ENCODE measurements at regions not wholly inside any gene's neighbourhood (a gene's known extent, or its start where the extent isn't known, plus 50 kb on each side); places are given as distances from the start of the nearest gene placed in this dataset.

DNA sequence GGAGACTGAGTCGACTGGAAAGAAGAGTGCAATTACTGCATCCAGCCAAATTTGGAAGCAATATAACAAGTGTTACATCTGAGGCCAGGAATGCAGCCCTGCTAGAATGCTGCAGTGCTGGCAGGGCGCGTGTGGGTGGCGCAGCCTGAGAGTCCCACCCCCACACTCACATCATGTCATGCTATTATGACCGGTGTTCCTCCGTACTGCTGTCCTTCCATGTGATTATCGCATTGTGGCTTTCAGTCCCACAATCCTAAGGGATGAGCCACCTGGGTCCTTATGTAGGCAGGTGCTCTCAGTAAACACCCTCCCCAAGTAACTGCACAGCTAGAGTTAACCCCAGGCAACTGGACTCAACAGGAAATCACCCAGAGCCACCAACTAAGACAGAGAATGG is 122.6 kb upstream of the CPEB2 start:
- Histone ChIP-seq H3K27ac (ENCODE audit: low read length) (no peak overlapping the region), H3K9ac (ENCODE audit: low read length) (no peak overlapping the region), H3K79me2 (ENCODE audit: low read length) (no peaks in the 10 kb centered on the region), H3K4me3 (ENCODE audit: low read length) (no peak overlapping the region), H4K20me1 (ENCODE audit: insufficient read depth, low read length) (no peaks in the 10 kb centered on the region), H3K4me2 (ENCODE audit: low read depth, low read length) (no peak overlapping the region), H3K27me3 (replicated peaks; ENCODE audit: insufficient read depth, low read length) (no peaks in the 10 kb centered on the region), H3K36me3 (replicated peaks; ENCODE audit: insufficient read depth, low read length) (no peaks in the 10 kb centered on the region), H3K9me3 (replicated peaks; ENCODE audit: insufficient read depth, low read length) (no peaks in the 10 kb centered on the region), H2AFZ (ENCODE audit: low read length) (no peak overlapping the region), H3K9me2 (replicated peaks; ENCODE audit: insufficient read depth, low read length) (no peaks in the 10 kb centered on the region), H3F3A (ENCODE audit: insufficient read depth, low read length) (0 out of 2 replicates have a peak, but pooled peaks cover 4% of the 10 kb centered on the region), H3K4me1 (ENCODE audit: low read length) (peaks cover 9% of the 10 kb centered on the region)
- TF ChIP-seq EZH2 (optimal IDR thresholded peaks at IDR 0.05; ENCODE audit: low read depth, low read length), result no peak
- no peak for TF ChIP-seq EZH2phosphoT487 (IDR thresholded peaks at IDR 0.05; ENCODE audit: low read length)
- TF ChIP-seq, protein P1, sequence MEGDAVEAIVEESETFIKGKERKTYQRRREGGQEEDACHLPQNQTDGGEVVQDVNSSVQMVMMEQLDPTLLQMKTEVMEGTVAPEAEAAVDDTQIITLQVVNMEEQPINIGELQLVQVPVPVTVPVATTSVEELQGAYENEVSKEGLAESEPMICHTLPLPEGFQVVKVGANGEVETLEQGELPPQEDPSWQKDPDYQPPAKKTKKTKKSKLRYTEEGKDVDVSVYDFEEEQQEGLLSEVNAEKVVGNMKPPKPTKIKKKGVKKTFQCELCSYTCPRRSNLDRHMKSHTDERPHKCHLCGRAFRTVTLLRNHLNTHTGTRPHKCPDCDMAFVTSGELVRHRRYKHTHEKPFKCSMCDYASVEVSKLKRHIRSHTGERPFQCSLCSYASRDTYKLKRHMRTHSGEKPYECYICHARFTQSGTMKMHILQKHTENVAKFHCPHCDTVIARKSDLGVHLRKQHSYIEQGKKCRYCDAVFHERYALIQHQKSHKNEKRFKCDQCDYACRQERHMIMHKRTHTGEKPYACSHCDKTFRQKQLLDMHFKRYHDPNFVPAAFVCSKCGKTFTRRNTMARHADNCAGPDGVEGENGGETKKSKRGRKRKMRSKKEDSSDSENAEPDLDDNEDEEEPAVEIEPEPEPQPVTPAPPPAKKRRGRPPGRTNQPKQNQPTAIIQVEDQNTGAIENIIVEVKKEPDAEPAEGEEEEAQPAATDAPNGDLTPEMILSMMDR (IDR thresholded peaks at IDR 0.05; ENCODE audit: low read length), result no peak
- DNase-seq, result no peak

DNA sequence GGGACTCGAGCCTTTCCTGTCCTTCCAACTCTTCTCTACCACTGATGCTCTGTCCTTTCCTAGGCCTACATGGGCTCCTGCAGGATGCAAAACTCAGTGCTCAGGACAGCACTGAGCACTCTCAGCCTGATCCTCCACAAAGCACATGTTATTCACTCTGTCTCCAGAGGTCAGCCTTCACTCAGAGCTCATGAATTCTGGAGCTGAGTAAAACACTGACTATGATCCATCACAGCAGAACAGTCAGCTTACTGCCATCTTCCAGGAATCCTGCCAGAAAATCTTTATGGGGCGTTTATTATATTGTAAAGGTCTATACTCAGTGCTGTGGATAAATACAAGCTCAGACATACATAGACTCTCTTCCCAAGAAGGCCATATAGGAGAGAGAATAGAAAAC is 121.5 kb upstream of the CPEB2 start:
- H3K4me3 ChIP-seq (ENCODE audit: low read length), result no peak overlapping the region
- H3K36me3 ChIP-seq (replicated peaks; ENCODE audit: insufficient read depth, low read length), result no peaks in the 10 kb centered on the region
- DNase-seq, result no peak
- 0 out of 2 replicates have a peak, but pooled peaks cover 4% of the 10 kb centered on the region for H3F3A ChIP-seq (ENCODE audit: insufficient read depth, low read length)
- H2AFZ ChIP-seq (ENCODE audit: low read length), result no peak overlapping the region
- H3K9me3 ChIP-seq (replicated peaks; ENCODE audit: insufficient read depth, low read length), result no peaks in the 10 kb centered on the region
- no peaks in the 10 kb centered on the region for H3K4me1 ChIP-seq (ENCODE audit: low read length)
- H3K9me2 ChIP-seq (replicated peaks; ENCODE audit: insufficient read depth, low read length), result no peaks in the 10 kb centered on the region
- no peak overlapping the region for H3K9ac ChIP-seq (ENCODE audit: low read length)
- no peak overlapping the region for H3K27ac ChIP-seq (ENCODE audit: low read length)
- TF ChIP-seq, protein P1 (IDR thresholded peaks at IDR 0.05; ENCODE audit: low read length), result no peak
- no peak for TF ChIP-seq EZH2 (optimal IDR thresholded peaks at IDR 0.05; ENCODE audit: low read depth, low read length)
- no peak for TF ChIP-seq EZH2phosphoT487 (IDR thresholded peaks at IDR 0.05; ENCODE audit: low read length)
- H4K20me1 ChIP-seq (ENCODE audit: insufficient read depth, low read length), result no peaks in the 10 kb centered on the region
- no peaks in the 10 kb centered on the region for H3K27me3 ChIP-seq (replicated peaks; ENCODE audit: insufficient read depth, low read length)
- H3K79me2 ChIP-seq (ENCODE audit: low read length), result no peaks in the 10 kb centered on the region
- H3K4me2 ChIP-seq (ENCODE audit: low read depth, low read length), result no peak overlapping the region

DNA sequence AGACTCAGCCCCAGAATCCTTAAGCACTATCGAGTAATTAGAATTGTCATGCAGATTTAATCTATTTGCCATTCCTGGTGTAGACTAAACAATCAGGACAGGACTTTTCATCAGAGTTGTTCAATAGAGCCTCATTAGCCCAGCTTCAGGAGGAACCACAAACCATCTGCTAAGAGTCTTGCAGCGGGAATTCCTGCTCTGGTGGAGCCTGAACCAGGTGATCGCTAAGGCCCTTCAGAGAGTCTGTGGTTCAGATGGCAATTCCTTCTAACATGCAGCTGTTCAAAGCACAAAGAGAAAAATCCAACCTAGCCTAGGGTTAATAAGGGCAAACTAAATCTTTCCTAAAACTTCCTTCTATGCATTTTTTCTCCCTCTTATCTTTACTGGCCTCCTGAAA is 119.1 kb upstream of the CPEB2 start:
- H4K20me1 ChIP-seq (ENCODE audit: insufficient read depth, low read length), result no peaks in the 10 kb centered on the region
- no peak for DNase-seq
- H3K9me3 ChIP-seq (replicated peaks; ENCODE audit: insufficient read depth, low read length), result no peaks in the 10 kb centered on the region
- no peaks in the 10 kb centered on the region for H3K9me2 ChIP-seq (replicated peaks; ENCODE audit: insufficient read depth, low read length)
- H3F3A ChIP-seq (ENCODE audit: insufficient read depth, low read length), result 0 out of 2 replicates have a peak, but pooled peaks cover 4% of the 10 kb centered on the region
- H3K27ac ChIP-seq (ENCODE audit: low read length), result no peak overlapping the region
- no peaks in the 10 kb centered on the region for H3K79me2 ChIP-seq (ENCODE audit: low read length)
- no peak overlapping the region for H3K4me2 ChIP-seq (ENCODE audit: low read depth, low read length)
- H3K4me1 ChIP-seq (ENCODE audit: low read length), result no peaks in the 10 kb centered on the region
- no peak overlapping the region for H2AFZ ChIP-seq (ENCODE audit: low read length)
- TF ChIP-seq EZH2phosphoT487 (IDR thresholded peaks at IDR 0.05; ENCODE audit: low read length) (no peak), EZH2 (optimal IDR thresholded peaks at IDR 0.05; ENCODE audit: low read depth, low read length) (no peak)
- TF ChIP-seq, protein P1 (IDR thresholded peaks at IDR 0.05; ENCODE audit: low read length), result no peak
- no peaks in the 10 kb centered on the region for H3K36me3 ChIP-seq (replicated peaks; ENCODE audit: insufficient read depth, low read length)
- H3K27me3 ChIP-seq (replicated peaks; ENCODE audit: insufficient read depth, low read length), result no peaks in the 10 kb centered on the region
- no peak overlapping the region for H3K4me3 ChIP-seq (ENCODE audit: low read length)
- H3K9ac ChIP-seq (ENCODE audit: low read length), result no peak overlapping the region

All from MM.1S (cell line).